RKO (cell line): ENCODE measurements at regions not wholly inside any gene's neighbourhood (a gene's known extent, or its start where the extent isn't known, plus 50 kb on each side); places are given as distances from the start of the nearest gene placed in this dataset.
A peak's percentile ranks its signal among the peaks of the same experiment; 100 is the strongest.

Experiments used
- DNase-seq: peaks from one replicate; pipeline ENCODE4 v3.0.0-alpha.2; 2016; ENCODE audit warnings: low spot score

DNA sequence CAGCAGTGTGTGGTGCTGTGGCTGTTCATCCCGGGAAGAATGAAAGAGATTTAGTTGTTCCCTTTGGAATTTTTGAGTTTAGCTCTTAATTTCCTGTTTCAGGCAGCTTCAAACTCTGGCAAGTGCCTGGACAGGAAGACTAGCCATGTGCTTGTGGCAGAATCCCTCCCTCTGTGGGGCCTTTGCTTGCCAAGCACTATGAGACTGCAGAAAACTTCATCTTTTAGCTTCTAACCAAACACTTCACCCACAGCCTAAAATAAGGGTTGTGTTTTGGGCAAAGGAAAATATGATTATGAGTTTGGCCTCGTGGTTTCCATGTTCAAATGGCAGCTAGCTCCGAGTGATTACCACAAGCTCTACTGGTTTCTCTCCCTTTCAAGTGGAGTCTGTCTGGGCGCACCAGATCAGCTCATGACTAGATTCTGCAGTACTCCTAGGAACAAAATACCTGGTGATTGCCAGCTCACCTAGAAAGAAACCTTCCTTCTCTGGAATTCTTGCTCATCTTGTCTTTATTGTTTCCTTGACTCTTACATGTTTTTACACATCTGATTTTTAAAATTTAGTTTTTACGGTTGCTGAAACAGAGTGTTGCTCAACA lies 707.5 kb downstream of the SLITRK6 start:
- no peak for DNase-seq

DNA sequence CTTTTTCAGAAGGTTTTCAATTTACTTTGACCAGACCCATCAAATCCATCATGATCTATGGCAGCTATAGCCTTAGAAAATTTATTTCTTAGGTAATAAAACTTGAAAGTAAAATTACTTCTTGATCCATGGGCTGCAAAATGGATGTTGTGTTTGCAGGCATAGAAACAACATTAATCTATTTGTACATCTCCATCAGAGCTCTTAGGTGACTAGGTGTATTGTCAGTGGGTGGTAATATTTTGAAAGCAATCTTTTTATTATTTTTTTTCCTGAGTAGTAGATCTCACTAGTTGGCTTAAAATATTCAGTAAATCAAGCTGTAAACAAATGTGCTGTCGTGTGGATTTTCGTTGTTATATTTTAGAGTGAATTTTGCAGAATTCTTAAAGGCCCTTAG lies 710.0 kb downstream of the SLITRK6 start:
- no peak for DNase-seq

DNA sequence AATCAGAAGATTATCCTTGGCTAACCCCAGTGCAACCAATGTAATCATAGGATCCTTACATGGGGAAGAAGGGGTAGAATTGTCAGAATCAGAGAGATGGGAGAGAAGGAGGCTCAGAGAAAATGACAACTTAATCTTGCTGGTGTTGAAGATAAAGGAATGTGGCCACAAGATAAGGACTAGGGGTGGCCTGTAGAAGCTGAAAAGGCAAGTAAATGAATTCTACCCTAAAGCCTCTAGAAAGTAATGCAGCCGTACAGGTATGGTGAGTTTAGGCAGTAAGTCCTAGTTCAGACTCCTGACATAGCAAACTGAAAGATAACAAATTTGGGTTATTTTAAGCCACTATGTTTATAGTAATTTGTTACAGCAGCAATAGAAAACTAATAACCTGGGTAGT lies 718.5 kb downstream of the SLITRK6 start:
- no peak for DNase-seq

DNA sequence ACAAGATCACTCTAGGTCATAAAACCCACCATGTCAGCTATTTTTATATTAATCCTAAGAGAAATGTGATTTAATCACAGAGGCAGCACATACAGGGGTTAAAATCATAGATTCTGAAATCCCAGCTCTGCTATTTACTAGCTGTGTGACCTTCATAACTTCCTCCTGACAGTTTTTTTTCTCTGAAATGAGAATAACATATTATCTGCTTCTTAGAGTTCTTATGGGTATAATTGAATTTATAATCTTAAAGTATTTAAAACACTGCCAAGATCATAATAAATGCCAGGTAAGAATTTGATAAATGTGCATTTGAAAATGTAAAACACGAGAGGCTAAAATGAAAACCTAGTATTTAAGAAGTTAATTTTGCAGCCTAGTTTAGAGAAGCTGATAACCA lies 722.9 kb downstream of the SLITRK6 start:
- no peak for DNase-seq

DNA sequence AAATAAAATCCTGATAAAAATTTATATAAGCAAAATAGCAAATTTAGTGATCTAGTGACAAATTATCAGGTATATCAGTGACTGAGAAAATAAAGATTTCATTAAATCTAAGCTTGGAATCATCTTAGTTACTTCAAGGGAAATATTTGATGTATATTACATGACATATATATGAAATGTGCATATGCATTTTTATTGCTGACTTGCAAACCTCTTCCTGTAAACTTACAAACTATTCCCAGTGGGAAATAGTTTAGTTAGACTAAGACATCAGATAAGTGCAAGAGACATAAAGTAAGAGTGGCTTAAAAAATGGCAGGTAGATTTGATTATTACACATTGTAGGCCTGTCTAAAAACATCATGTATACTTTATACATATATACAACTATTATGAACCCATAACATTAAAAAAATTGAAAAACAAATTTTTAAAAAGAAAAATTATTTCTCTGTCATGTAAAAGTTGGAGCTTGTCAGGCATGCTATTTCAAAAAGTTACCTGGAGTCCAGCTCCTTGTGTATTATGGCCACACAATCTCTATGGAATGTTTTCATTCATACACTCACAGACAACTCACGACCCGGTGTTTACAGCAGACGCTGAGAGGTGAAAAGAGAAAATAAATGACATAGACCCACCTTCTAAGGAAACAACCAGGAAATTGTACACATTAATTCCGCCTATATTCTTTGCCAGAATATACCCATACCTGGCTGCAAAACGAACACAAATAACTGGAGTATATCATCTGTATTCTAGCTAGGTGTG lies 724.5 kb downstream of the SLITRK6 start:
- no peak for DNase-seq

DNA sequence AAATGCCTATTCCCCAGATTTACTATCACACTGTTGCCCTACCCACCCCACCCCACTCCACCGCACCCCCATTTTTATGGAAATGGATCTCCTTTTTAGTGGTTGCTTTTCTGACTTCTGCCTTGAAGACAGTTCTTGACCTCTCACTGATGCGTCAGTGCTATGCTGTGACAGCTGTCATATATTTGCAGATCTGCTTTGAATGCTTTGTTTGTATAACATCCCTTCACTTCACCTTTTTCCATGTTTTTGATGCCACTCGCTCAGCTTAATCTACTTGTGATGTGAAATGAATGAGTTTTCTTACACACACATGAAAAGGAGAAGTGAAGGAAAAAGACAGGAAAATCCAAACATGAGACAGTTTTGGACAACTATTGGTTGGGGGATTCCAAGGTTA lies 731.0 kb downstream of the SLITRK6 start:
- no peak for DNase-seq

DNA sequence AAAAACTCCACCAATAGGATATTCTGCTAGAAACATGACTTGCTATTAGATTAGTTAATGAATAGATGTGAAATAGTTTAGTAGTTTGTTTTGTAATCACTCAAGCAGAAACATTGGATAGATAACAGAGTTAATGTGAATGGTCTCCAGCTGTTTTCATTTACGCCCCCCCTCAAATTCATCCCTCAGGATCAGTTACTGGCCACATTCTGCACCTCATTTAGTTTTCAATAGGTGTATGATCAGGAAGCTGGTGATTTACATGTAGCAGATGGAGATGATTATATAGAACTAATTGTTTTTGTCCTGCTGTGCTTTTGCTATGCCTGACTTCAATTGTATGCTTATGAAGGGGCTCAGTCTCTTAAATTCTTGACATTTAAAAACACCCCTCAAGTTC lies 759.0 kb downstream of the SLITRK6 start:
- DNase-seq = no peak

DNA sequence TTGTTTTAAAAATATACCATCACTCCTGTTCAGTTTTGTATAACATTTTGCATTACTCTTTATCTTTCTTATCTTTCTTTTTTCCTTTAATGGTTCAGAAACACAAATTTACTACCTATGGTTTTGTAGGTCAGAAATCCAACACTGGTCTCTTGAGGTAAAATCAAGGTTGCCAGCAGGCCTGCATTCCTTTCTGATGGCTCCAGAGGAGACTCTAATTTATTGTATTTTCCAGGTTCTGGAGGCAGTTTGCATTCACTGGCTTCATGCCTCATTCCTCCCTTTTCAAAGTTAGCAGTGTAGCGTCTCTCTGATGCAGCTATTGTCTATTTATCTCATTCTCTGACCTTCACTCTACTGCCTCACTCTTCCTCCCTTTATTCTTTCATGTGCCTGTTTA lies 767.4 kb downstream of the SLITRK6 start:
- DNase-seq = no peak

DNA sequence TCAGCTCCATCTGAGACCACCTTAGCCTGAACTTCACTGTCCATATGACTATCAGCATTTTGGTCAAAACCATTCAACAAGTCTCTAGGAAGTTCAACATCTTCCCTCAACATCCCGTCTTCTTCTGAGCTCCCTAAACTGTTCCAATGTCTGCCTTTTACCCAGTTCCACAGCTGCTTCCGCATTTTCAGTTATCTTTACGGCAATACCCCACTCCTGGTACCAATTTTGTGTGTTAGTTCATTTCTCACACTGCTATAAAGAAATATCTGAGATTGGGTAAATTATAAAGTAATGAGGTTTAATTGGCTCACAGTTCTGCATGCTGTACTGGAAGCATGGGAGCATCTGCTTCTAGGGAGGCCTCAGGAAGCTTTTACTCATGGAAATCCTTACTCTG lies 771.2 kb downstream of the SLITRK6 start:
- DNase-seq = no peak

DNA sequence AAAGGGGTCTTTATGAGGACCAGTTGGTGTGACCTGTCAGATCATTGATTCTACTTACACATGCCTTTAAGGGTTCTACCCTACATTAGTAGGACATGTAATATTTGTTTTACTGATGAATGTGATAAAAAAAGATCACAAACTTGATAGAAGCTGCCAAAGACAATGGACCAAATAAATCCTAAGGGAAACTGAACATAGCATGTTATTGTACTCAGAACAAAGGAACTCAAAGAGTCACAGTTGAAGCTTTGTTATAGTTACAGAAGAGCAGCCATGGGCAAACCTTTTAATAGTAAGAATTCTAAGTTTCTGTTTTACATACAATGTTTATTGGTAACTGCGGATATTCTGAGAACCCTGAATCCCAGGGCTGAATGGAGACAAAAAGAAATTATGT lies 780.1 kb downstream of the SLITRK6 start:
- DNase-seq = no peak

DNA sequence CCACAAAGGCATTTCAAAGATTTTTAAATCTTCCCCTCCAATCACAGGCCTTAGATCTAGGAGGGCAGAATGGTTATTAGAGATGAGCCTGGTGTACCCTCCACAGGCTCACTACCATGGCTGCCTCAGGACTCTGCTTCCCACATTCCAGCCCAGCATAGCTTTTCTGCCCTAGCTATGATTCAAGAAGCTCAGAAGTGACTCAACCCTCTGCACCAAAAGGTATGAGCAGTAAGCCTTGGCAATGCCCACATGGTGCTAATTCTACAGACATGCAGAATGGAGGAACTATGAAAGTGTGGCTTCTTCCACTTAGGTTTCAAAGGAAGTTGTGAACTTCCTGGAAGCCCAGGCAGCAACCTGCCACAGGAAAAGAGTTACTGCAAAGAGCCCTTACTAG lies 786.2 kb downstream of the SLITRK6 start:
- DNase-seq = no peak

DNA sequence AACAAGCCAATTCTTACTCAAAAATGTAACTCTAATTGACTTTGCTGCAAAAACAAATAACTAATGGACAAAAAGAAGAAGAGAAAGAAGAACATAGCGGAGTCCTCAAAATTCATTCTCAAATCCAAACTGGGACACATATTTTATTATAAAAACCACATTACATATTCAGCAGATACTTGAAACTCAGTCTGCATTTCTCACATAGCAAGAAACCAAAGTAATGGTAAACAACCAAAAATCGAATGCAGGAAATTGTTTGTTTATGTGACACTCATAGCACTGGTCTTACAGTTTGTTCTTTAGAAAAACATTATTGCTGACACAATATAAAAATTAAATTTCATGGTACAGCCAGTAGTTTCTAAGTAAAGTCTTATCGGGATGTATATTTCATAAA lies 789.8 kb downstream of the SLITRK6 start:
- DNase-seq = no peak

DNA sequence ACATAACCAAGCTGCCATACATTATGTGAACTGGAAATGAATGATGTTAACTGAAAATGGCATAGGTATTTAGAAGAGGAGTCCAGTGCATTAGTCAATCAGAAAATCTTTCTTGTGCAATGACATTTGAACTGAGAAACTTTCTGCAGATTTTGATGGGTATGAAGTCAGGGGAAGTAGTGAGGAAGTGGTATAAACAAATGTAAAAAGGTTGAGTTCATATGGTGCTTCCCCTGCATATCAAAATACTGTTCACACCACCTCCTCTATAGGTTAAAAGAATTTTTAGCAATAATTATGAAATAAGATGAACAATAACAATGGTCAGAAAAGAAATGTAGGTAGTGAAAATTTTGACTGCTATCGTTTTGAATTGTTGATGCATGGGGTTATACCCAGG lies 800.0 kb downstream of the SLITRK6 start:
- no peak for DNase-seq

DNA sequence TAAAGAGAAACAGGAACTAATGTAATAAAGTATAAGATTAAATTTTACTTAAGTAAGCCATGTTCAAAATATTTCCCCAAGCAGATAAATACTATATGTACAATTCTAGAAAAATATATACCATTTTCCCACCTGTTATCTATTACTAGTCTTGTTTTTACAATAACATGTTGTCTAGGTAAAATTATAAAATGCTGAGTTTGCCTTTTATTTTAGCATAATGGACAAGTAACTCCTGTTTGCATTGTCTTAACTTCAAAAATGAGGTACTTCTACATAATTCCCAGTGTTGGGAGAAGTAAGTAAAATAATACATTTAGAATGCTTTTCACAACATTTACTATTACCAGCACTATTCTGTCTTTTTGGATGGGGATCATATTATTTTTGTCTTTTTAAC lies 800.5 kb downstream of the SLITRK6 start:
- no peak for DNase-seq

DNA sequence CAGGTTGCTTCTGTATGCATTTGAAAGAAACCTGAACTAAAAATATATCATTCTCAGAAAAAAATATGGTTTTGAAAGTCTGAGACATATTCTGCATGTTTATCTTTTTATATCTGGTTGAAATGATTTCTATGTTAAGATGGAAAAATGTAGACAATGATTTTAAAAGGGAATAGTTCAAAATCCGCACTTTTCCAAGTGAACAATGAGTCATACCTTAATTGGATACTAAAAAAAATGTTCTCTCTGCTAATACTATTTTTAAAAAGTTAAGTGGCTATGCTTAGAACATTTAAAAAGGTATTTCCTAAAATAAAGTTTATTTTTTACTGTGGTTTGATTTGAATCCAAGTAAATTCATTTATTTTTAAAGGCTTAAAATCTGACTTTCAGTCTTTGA lies 801.4 kb downstream of the SLITRK6 start:
- no peak for DNase-seq

DNA sequence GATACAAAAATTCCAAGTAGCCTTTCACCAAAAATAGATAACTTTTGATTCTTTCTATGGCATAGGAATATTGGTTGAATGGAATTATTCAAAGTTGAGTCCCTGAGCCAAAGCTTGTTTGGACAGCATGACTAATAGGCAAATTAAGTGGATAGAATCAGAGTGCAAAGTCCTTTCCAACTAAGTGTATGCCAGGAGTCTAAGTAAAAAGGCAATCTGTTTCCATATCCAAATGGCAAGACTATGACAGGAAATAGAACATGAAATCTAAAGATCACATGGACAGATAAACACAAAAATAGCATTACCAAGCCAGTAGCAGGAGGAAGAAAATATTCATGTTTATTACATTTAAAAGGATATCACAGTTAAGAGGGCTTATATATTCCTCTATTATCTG lies 804.6 kb downstream of the SLITRK6 start:
- peak; percentile 60 for DNase-seq

DNA sequence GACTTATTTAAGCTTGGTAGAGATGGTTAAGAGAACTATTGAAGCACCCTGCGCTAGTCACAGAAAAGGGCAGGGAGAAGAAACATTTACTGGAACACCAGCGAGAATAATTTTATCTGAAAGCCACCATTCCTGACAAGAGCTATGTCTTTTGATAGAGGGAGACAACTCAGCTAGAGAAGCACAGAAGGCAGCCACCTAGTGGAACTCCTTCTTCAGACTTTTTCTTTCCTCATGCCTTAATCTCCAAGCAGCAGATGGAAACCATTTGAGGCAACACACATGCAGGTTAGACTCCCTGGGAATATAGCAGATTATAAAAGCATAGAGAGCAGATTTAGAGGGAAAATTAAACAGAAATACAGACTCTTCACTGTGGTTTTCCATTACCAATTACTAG lies 813.4 kb downstream of the SLITRK6 start:
- DNase-seq = no peak

DNA sequence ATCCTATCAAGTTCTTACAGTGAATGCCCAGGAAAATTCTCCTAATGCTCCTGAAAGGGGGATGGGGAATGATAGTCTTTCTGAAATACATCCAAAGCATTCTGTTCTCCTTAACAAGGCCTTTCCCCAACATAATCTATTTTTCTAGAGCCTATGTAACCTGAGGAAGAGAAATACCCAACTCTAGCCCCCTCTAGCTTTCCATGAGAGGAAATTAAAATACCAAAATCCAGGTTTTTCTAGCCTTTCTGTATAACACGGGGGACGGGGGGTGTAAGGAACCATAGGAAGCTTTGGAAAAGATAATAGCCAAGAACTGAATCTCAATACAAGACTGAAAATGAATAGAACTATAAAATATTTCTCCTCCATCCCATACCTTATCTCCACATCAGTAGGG lies 815.9 kb downstream of the SLITRK6 start:
- no peak for DNase-seq

DNA sequence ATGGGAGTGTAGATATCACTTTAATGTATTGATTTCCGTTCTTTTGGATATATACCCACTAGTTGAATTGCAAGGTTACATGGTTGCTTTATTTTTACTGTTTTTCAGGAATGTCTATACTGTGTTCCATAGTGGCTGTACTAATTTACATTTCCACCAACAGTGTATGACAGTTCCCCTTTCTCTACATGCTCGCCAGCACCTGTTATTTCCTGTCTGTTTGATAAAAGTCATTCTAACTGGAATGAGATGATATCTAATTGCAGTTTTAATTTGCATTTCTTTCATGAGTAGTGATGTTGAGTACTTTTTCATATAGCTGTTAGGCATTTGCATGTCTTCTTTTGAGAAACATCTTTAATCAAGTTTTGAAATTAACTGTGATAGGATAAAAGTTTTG lies 818.6 kb downstream of the SLITRK6 start:
- no peak for DNase-seq

DNA sequence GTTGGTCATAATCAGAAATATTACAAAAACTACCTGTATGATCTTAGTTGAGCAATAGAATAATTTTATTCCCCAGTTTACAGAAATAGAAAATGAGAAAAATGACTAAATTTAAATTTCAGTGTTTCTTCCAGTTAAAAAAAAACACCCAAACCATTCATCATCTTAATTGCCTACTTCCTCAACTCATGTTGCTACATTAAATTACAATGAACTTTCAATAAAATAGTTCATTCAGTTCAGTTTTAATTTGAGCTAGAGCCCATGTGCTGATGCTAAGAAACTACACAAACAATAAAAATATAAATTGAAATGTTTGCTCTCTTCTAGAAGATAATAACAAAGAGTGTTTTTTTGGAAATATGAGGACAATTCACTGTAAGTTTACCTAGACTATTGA lies 820.4 kb downstream of the SLITRK6 start:
- no peak for DNase-seq

DNA sequence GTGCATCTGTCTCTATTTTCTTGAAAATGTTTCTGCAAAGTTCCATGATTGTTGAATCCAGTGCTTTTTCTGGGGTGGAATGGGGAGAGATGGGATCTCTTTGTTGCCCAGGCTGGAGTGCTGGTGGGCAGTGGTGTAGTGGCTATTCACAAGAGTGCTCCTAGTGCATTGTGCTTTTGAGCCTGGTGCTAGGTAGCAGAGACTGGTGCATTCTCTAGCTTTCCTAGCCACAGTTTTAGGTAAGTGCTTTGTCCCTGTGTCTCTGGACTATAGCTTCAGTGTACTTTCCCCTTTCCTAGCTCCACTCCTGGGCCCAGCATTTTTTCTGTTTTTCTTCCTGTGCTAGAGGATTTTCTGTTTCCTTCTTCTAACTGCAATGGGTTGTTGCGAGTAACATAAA lies 825.6 kb downstream of the SLITRK6 start:
- no peak for DNase-seq

DNA sequence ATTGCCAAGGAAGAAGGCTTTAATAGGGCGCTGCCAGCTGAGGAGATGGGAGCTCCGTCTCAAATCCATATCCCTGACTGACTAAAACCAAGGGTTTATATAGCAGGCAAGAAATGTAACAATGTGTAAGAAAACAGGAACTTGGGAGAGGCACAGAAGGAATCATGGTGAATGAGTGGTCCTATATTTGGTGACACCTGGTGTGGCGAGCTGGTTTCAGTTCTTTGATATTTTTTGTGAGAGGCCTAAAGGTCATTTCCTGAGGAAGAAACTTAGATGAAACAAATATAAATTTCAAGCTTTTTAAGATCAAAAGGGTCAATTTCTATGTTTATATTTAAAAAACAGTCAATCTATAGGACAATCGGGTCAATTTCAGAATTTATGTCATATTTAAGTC lies 826.3 kb downstream of the SLITRK6 start:
- no peak for DNase-seq

DNA sequence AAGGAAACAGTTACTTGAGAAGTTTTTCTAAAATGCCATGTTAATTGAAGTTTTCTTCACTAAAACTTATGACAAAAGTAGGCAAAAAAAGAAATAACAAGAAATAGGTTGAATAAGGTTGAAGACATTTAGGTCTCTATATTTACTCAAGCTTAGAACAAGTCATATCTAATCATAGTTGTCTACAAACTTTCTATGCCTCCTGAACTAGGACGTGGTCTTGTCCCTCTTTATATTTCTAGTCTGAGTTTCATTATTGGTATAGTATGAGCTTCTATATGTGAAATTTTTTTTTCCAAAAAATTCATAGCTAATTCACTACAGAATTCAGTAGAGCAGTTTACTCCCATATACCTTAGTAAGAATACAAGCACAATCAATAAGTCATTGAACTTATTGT lies 836.4 kb downstream of the SLITRK6 start:
- DNase-seq = no peak

DNA sequence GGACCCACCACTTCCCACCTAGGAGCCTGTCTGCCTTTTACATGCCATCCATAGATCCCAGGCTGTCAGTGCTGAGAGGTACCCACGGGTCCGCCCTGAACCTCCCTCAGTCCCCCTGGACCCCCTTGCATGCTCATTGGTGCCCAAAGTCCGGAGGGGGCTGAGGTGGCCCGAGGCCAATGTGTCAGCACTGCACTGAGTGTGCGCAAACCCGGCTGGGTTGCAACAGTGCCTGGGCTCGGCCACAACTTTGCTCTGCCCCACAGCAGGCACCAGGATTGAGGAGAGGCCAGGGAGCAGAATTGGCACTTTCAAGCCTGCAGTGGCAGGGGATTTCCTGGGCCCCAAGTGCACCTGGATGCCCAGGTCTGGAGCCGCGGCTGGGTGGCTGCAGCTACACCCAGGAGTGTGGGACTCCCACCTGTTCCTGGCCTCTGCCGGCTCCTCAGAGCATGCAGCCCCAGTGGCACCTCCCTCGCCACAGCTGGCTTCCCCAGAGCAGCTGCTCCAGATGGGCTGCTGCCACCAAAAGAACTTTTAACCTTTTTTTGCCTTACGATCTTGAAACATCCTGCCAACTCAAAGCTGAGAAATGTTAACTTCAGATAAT lies 837.0 kb downstream of the SLITRK6 start:
- no peak for DNase-seq
